Nucleus accumbens (tissue), 56 donors: ENCODE measurements at regions not wholly inside any gene's neighbourhood (a gene's known extent, or its start where the extent isn't known, plus 50 kb on each side); places are given as distances from the start of the nearest gene placed in this dataset.
A peak's percentile ranks its signal among the peaks of the same experiment; 100 is the strongest.
"Not testable (repeated sequence)": the region's sequence is repeated elsewhere in the genome, so short reads cannot be mapped to it uniquely, and the experiment has no call there.

Experiments used
- DNase-seq, 56 donors: peaks; one replicate each; lab custom pipeline; 2025; lab: John Stamatoyannopoulos, UW

DNA sequence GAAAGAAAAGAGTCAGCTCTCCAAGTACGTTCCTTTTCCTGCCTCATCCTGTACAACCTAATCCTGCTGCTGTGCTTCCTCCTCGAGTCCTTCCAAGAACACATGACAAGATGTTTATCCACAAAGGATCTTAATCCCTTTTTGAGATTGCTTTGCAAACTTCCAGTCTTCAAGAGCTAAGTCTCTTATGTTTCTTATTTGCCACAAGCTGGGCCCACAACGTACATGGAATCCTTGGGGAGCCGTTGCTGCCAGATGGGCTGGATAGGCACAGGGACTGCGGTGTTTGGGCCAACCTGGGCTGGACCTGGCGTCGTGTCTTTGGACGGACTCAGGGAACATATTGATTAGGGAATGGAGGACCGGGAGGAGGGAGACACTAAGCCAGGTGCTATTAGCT lies 79.7 kb upstream of the AFDN start:
- no peak for DNase-seq

DNA sequence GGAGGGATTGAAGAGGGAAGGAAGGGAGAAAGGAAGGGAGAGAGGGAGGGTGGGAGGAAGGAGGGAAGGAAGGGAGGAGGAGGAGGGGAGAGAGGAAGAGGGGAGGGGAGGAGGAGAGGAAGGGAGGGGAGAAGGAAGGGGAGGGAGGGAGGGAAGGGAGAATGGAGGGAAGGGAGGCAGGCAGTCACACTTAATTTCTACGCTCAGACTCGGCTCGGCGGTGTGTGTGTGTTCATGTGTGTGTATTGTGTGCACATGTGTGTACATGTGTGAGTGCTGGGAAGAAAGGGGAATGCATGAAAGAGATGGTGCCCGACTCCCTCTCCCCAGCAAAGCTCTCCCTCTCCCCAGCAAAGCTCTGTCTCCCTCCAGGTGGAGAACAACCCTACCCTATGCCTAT lies 79.1 kb upstream of the AFDN start:
- no peak for DNase-seq

DNA sequence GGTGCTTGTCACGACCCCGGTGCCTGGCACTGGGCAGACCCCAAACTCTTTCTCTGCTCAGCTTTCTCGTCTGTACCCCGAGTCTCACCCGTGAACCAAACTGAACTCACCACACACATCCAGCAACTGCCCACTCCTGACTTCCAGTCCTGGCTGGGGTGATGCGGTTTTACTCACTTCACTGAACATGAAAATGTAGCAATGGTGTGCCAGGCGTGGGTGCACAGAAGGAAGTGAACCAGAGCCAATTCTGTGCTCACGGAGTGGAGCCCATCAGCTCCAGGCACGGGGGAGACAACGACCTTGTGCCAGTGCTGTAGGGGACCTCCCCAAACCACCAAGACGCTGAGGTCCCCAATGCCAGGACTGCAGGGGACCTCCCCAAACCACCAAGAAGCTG lies 78.7 kb upstream of the AFDN start:
- DNase-seq, result no peak

DNA sequence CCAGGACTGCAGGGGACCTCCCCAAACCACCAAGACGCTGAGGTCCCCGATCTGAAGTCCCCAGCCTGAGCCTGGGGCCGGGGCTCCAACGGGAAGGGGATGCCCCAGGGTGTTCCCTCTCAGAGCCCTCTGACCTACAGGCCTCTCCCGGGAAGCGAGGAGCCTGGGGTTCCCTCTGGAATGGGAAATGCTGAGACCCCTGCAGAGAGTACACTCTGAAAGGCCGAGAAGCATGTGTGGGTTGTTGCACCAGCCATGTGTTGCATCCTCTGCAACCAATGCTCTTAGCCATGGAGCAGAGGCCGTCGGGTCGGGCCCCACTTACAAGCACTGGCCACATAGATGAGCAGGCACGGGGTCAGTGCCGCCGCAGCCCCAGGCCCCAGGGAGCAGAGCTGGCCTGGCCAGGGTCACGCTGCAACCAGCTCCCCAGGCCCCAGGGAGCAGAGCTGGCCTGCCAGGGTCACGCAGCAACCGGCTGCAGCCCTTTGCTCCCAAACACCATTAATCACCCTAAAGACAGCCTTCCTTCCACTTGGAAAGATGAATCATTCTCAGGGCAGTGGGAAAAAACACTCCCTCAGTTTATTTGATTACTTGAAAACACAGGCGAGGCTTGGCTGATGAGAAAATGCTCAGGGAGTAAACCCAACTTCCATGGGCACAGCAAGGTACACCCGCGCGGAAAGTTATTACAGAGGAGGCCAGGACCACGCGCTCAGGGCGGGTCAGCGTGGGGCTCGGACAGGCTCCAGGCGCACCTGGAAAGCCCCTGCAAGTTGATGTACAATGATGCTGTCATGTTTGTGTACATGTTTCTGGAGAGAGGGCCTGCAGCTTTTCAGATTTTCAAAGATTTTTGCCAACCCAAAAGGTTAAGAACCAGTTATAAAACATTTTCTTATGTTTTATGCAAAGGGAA lies 78.0 kb upstream of the AFDN start:
- DNase-seq, result no peak

GRCh38 chr6:167750956-167751358 lies 75.8 kb upstream of the AFDN start:
- peak in 9 of 56 donors; percentile 14 to 47 (median 25) for DNase-seq

DNA sequence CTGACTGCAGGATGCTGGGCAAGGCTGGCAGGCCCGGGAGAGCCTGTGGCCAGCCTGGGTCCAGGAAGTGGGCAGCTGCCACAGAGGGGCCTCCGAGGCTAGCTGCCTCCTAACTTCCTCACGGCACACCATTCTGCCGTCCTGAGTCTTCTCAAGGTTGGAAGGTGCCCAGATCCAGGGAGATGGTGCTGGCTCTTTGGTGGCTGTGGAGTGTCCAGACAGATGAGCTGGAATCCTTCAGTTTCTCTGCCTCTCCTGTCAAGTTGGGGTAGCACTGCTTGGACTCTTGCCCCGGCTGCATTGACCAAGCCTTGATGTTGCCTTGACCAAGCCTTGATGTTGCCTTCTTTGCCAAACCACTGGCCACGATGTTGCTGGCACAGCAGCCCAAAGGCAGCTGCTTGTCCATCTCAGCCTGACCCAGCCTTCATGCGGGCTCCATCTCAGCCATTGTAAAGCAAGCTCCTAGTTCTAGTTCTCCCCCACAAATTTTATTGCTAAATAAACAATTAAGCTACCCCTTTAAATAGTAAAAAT lies 75.1 kb upstream of the AFDN start:
- DNase-seq, result no peak

DNA sequence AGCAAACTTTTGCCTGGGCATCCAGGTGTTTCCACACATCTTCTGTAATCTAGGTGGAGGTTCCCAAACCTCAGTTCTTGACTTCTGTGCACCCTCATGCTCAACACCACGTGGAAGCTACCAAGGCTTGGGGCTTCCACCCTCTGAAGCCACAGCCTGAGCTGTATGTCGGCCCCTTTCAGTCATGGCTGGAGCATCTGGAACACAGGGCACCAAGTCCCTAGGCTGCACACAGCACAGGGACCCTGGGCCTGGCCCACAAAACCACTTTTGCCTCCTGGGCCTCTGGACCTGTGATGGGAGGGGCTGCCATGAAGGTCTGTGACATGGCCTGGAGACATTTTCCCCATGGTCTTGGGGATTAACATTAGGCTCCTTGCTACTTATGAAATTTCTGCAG lies 73.4 kb upstream of the AFDN start:
- not testable (repeated sequence) for DNase-seq

DNA sequence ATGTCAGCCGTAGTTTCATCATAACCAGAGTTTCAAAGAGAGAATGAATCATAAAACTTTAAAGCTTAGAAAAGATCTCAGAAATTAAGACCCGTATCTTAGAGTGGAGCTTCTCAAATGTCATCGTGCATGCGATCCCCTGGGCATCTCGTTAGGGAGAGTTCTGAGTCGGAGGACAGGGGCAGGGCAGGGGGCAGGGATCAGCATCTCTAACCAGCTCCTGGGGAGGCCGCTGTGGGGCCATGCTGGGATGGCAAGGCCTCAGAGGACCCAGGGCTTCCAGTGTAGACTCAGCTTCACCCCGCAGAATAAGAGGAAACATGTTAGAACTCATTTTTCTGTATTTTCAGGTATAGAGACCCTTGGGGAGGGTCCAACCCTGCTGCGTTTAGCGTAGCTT lies 72.0 kb upstream of the AFDN start:
- DNase-seq, result no peak

- no peak for DNase-seq
Measured at GRCh38 chr6:167755461-167755860, 71.2 kb upstream of the AFDN start.

- no peak for DNase-seq
Measured at GRCh38 chr6:167756597-167756996, 70.1 kb upstream of the AFDN start.

- no peak for DNase-seq
Measured at GRCh38 chr6:167757249-167757648, 69.5 kb upstream of the AFDN start.

DNA sequence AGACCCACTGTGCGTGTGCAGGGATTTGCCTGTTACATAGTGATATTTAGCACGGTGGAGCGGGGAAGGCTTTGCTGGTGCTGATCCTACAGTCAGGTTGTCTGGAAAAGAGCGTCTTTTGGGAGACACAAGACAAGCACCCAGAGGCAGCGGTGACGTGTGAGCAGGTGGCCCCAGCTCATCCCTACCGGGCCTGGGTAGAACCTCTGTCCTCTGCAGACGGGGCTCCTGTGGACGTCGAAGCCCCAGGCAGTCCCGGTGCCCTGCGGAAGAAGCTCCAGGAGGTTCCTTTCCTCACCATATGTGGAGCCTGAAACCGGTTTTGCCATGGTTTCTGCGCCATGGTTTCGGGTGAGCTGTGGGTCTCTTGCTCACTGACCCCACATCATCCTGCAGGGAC lies 68.9 kb upstream of the AFDN start:
- no peak for DNase-seq

DNA sequence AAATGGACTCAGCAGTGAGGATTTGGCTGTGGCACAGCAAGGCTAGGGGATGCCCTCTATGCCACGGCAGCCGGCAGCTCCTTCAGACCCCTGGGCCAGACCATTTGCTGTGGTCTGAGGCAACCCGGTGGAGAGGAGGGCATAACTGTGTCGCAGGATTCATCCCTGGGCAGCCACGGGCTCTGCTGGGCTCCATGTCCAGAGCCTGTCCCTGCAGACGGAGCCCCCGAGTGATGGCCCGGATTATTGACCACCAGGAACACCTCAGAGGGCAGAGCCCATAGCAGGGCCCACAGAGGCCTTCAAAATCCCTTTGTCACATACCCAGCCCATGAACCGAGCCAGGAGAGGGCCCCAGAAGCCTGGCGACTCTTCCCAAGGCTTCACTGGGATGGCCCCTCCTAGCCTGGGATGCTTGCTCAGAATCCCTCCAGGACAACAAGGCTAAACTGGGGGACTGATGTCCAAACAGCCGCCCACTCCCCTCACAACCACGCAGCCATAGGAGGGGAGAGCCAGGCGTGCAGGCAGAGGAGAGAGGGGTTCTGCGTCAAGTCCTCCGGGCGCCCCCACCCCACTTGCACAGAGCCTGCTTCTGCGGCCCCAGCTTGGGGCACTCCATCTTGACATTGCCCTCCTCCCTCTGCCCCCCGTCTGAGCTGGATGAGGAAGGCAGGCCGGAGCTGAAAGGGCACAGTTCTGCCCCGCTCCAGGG lies 68.2 kb upstream of the AFDN start:
- DNase-seq, result no peak

- no peak for DNase-seq
Measured at GRCh38 chr6:167759206-167759605, 67.5 kb upstream of the AFDN start.

- DNase-seq, result no peak
Measured at GRCh38 chr6:167759912-167760311, 66.8 kb upstream of the AFDN start.

DNA sequence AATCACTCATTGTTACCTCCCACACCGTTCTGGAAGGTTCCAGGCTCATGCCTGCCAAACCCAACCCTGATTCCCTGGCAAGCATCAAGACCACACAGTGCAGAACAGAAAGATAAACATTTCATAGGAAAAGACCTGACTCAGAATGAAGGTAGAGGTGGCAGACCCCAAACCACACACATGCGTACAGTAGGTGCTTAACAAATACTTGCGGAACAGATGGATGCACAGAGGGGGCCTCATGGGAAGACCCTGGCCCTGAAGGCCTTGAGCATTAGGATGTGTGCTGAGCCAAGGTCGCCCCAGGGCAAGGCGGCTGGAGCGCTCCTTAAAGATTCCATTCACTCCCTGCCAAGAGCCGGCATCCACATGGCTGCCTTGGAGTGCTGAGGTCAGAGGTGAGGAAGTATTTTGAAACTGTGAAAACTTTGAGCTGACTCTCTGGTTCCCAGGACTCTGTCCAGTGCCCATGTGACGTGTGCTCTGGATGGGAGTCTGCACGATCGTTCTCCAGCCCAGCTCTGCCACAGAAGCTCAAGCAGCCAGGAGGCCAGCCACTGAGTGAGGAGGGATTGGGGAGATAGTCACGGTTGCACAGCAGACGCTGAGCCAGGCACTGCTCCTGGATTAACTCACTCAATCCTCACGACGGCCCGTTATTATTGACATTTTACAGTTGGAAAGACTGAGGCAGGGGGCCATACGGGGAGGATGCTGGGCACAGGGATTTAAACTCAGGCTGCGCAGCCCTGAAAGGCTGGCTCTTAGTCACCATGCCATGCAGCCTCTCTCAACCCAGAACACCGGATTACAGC lies 65.5 kb upstream of the AFDN start:
- DNase-seq, result peak in 6 of 56 donors; percentile 14 to 35 (median 25)

GRCh38 chr6:167761794-167762258 lies 64.9 kb upstream of the AFDN start:
- DNase-seq, result no peak

GRCh38 chr6:167762259-167762962 lies 64.3 kb upstream of the AFDN start:
- peak in 27 of 56 donors; percentile 12 to 60 (median 23) for DNase-seq

DNA sequence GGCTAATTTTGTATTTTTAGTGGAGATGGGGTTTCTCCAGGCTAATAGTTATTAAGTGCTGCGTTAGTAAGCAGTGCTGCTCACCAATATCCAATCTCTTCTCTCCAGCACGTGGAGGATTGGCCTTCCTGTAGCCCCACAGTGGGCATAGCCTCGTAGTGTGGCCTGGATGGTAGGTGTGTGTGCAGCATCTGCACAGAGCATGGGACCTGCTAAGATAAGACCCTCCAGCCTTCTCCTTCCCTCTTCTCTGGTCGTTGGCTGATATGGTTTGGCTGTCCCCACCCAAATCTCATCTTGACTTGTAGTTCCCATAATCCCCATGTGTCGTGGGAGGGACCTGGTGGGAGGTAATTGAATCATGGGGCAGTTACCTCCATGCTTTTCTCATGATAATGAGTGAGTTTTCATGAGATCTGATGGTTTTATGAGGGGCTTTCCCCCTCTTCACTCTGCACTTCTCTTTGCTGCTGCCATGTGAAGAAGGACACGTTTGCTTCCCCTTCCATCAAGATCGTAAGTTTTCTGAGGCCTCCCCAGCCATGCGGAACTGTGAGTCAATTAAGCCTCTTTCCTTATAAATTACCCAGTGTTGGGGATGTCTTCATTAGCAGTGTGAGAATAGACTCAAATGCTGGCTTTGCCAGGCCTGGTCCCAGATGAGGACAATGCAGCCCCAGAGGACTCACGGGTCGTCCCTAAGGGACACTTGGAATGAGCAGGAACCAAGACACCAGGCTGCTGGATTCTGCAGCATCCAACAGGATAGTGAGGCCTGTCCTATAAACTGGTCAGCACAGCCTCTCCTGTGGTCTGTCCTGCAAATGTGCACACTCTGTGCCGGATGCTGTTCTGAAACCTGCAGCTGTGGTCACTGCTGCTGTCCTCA lies 63.4 kb upstream of the AFDN start:
- DNase-seq, result no peak
